Ishikawa (cell line): ENCODE measurements at regions not wholly inside any gene's neighbourhood (a gene's known extent, or its start where the extent isn't known, plus 50 kb on each side); places are given as distances from the start of the nearest gene placed in this dataset.

Source experiments
- CEBPB ChIP-seq: IDR thresholded peaks from 2 replicates; pipeline ENCODE4 v1.6.1; 2012
- CREB1 ChIP-seq: IDR thresholded peaks from 2 replicates; pipeline ENCODE4 v1.6.1; 2012; ENCODE audit warnings: low read depth
- EGR1 ChIP-seq: IDR thresholded peaks from 2 replicates; pipeline ENCODE4 v1.6.1; 2012
- EP300 ChIP-seq: IDR thresholded peaks from 2 replicates; pipeline ENCODE4 v1.6.1; 2012; ENCODE audit warnings: borderline replicate concordance
- FOXM1 ChIP-seq: IDR thresholded peaks from 2 replicates; pipeline ENCODE4 v1.6.1; 2012; ENCODE audit warnings: low read depth, borderline replicate concordance
- NFIC ChIP-seq: IDR thresholded peaks from 2 replicates; pipeline ENCODE4 v1.6.1; 2012
- RAD21 ChIP-seq: IDR thresholded peaks from 2 replicates; pipeline ENCODE4 v1.6.1; 2012; ENCODE audit warnings: low read depth
- REST ChIP-seq: IDR thresholded peaks from 2 replicates; pipeline ENCODE4 v1.6.1; 2012; ENCODE audit warnings: low read depth, mild to moderate bottlenecking
- TAF1 ChIP-seq: IDR thresholded peaks from 2 replicates; pipeline ENCODE4 v1.6.1; 2012; ENCODE audit warnings: low read depth, mild to moderate bottlenecking
- TCF12 ChIP-seq: IDR thresholded peaks from 2 replicates; pipeline ENCODE4 v1.6.1; 2012; ENCODE audit warnings: low read depth
- TEAD4 ChIP-seq: IDR thresholded peaks from 2 replicates; pipeline ENCODE4 v1.6.1; 2012
- USF1 ChIP-seq: IDR thresholded peaks from 2 replicates; pipeline ENCODE4 v1.6.1; 2012
- YY1 ChIP-seq: IDR thresholded peaks from 2 replicates; pipeline ENCODE4 v1.6.1; 2012; ENCODE audit warnings: low read depth
- ZBTB7A ChIP-seq: IDR thresholded peaks from 2 replicates; pipeline ENCODE4 v1.6.1; 2012; ENCODE audit warnings: low read depth
- TF ChIP-seq, protein P1 (sequence below): IDR thresholded peaks from 2 replicates; pipeline ENCODE4 v1.6.1; 2012

GRCh38 chr3:139756529-139757103, 78.8 kb upstream of the NMNAT3 start:
- TF ChIP-seq RAD21 (no peak), NFIC (no peak), TAF1 (no peak), ZBTB7A (no peak), TEAD4 (no peak), FOXM1 (no peak), CEBPB (no peak), YY1 (no peak), EGR1 (no peak), REST (no peak), TCF12 (no peak), EP300 (no peak), USF1 (no peak), CREB1 (no peak)
- TF ChIP-seq, protein P1, sequence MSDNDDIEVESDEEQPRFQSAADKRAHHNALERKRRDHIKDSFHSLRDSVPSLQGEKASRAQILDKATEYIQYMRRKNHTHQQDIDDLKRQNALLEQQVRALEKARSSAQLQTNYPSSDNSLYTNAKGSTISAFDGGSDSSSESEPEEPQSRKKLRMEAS: no peak

DNA sequence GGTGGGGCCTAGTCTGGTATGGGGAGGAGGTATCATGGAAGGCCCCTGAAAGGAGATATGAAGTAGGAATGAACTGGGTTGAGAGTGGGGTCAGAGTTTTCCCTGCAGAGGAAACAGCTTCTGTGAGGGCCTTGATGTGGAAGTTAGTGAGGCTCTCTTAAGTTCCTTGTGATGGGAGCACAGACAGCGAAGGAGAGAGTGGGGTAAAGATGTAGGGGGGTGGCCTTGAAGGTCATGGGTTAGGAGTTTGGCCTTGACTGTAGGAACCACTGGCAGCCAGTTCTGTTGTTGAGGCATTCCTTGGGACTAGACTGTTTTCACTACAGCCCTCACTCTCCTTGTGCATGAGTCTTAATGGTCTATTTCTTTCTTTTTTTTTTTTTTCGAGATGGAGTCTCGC, 77.8 kb upstream of the NMNAT3 start:
- TF ChIP-seq CEBPB: no peak
- TF ChIP-seq EGR1: no peak
- TF ChIP-seq EP300: no peak
- TF ChIP-seq USF1: no peak
- TF ChIP-seq CREB1: no peak
- no peak for TF ChIP-seq YY1

GRCh38 chr3:139751789-139752188, 74.0 kb upstream of the NMNAT3 start:
- TF ChIP-seq TAF1 (no peak), CEBPB (no peak), FOXM1 (no peak), USF1 (no peak), NFIC (no peak)

GRCh38 chr3:139746481-139746880, 68.7 kb upstream of the NMNAT3 start:
- no peak for TF ChIP-seq EP300
- TF ChIP-seq RAD21: no peak
- no peak for TF ChIP-seq CREB1
- TF ChIP-seq FOXM1: no peak
- no peak for TF ChIP-seq ZBTB7A
- TF ChIP-seq CEBPB: no peak
- TF ChIP-seq YY1: no peak
- TF ChIP-seq, protein P1: no peak
- TF ChIP-seq REST: no peak
- no peak for TF ChIP-seq NFIC
- TF ChIP-seq EGR1: no peak
- TF ChIP-seq TAF1: no peak
- TF ChIP-seq USF1: no peak
- TF ChIP-seq TEAD4: no peak
- no peak for TF ChIP-seq TCF12

- TF ChIP-seq ZBTB7A (no peak), USF1 (no peak), REST (no peak), NFIC (no peak), EGR1 (no peak), FOXM1 (no peak), TAF1 (no peak), YY1 (no peak), TCF12 (no peak)
Observed at GRCh38 chr3:139745831-139746230, 68.1 kb upstream of the NMNAT3 start.
